Esophagus muscularis mucosa (tissue), 4 donors: ENCODE measurements at regions not wholly inside any gene's neighbourhood (a gene's known extent, or its start where the extent isn't known, plus 50 kb on each side); places are given as distances from the start of the nearest gene placed in this dataset.

Experiments
- DNase-seq: peaks from one replicate; pipeline ENCODE4 v3.0.0-alpha.2; 2017; ENCODE audit errors: extremely low spot score
- H3K27ac ChIP-seq, 4 donors: fragments of 200-600 bp; sonication (generic); replicated peaks in 1 of 4; 1 replicate in 3 of 4; 2 replicates in 1 of 4; pipeline ENCODE4 v1.5.1; 2016 to 2019; ENCODE audit warnings: mild to moderate bottlenecking in 1 of 4
- H3K27me3 ChIP-seq, 4 donors: fragments of 200-600 bp; sonication (generic); one replicate each; pipeline versions ENCODE4 v1.5.1 to v1.6.0; 2016 to 2019
- H3K36me3 ChIP-seq, 4 donors: fragments of 200-600 bp; sonication (generic); one replicate each; pipeline ENCODE4 v1.5.1; 2016 to 2019
- H3K4me1 ChIP-seq, 4 donors: fragments of 200-600 bp; sonication (generic); one replicate each; pipeline ENCODE4 v1.5.1; 2016 to 2019
- H3K4me3 ChIP-seq, 4 donors: fragments of 200-600 bp; sonication (generic); 1 replicate in 2 of 4; 2 replicates in 2 of 4; pipeline ENCODE4 v1.5.1; 2016 to 2019; ENCODE audit warnings: mild to moderate bottlenecking in 4 of 4, moderate library complexity in 1 of 4
- H3K9me3 ChIP-seq, 4 donors: fragments of 200-600 bp; sonication (generic); 1 replicate in 3 of 4; 2 replicates in 1 of 4; pipeline ENCODE4 v1.5.1; 2016 to 2019
- EP300 ChIP-seq: sonication (generic); formaldehyde crosslinking; IDR thresholded peaks from one replicate; pipeline ENCODE4 v1.6.1; 2017; ENCODE audit warnings: antibody characterized with exemption
- POLR2A ChIP-seq: fragments of 450-650 bp; IDR thresholded peaks from one replicate; pipeline ENCODE4 v1.6.1; 2017; ENCODE audit warnings: antibody characterized with exemption, moderate library complexity, mild to moderate bottlenecking, low read depth
- POLR2AphosphoS5 ChIP-seq, 2 donors: sonication (generic); formaldehyde crosslinking; IDR thresholded peaks; one replicate each; pipeline ENCODE4 v1.6.1; 2017; ENCODE audit warnings: antibody characterized with exemption in 2 of 2
- WGBS: methylation state at CpG from one replicate; pipeline ENCODE4 v1.1.5; 2018; 5-methylcytosine and 5-hydroxymethylcytosine counted together
- intact Hi-C: fragments of 100-400 bp; cut with DNase I; formaldehyde crosslinking; loops from one replicate; pipeline ENCODE4 v1.15.1; 2023
- TF ChIP-seq, protein P1 (sequence below), 3 experiments: fragments of 200-600 bp in 2 of 3; fragments of 450-650 bp in 1 of 3; sonication (generic) in 2 of 3; IDR thresholded peaks; one replicate each; pipeline ENCODE4 v1.5.1; 2017 to 2019; ENCODE audit warnings: antibody characterized with exemption in 3 of 3, mild to moderate bottlenecking in 2 of 3, moderate library complexity in 1 of 3

DNA sequence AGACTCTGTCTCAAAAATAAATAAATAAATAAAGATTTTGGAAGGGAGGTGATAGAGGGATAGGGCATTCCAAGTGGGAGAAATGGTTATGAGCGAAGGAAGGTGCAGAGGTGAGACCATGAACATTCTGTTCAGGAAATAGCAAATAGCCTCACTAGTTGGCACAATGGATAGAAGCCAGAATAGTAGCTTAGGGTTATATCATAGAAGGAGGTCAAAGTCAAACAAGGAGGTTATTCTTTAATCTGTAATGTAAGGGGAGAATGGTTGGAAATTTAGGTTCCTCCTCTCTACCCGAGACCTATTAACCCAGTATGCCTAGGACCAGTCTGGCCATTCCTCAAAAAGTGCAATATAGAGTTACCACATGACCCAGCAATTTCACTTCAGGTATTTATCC, 275.8 kb downstream of the MN1 start:
- H3K9me3 ChIP-seq, result no peaks in the 10 kb centered on the region

DNA sequence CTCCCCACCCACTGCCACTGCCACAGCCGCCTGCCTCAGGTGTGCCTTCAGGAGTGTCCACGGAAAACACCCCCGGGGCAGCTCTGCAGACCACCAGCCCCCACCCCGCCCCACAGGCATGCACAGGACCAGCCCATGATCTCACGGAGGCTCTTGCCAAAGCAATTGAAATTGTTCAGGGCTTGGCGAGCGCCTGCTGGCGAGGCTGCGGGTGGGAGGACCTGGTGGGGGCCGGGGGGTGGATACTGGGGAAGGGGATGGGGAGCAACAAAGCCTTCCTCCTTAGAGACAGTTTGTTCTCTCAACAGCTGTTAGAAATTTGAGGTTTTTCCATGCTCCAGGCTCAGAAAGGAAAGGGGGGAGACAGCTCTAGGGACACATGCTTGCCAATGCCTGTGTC, 274.7 kb downstream of the MN1 start:
- H3K27ac ChIP-seq, result no peak overlapping the region
- H3K4me3 ChIP-seq, result no peak overlapping the region
- no peaks in the 10 kb centered on the region for H3K9me3 ChIP-seq
- WGBS, result 76% methylated on average over 5 of the region's 10 CpGs
- no peak for DNase-seq
- no peaks in the 10 kb centered on the region for H3K27me3 ChIP-seq
- no peaks in the 10 kb centered on the region for H3K36me3 ChIP-seq
- no peak for TF ChIP-seq EP300
- TF ChIP-seq, protein P1, sequence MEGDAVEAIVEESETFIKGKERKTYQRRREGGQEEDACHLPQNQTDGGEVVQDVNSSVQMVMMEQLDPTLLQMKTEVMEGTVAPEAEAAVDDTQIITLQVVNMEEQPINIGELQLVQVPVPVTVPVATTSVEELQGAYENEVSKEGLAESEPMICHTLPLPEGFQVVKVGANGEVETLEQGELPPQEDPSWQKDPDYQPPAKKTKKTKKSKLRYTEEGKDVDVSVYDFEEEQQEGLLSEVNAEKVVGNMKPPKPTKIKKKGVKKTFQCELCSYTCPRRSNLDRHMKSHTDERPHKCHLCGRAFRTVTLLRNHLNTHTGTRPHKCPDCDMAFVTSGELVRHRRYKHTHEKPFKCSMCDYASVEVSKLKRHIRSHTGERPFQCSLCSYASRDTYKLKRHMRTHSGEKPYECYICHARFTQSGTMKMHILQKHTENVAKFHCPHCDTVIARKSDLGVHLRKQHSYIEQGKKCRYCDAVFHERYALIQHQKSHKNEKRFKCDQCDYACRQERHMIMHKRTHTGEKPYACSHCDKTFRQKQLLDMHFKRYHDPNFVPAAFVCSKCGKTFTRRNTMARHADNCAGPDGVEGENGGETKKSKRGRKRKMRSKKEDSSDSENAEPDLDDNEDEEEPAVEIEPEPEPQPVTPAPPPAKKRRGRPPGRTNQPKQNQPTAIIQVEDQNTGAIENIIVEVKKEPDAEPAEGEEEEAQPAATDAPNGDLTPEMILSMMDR (IDR thresholded peaks at IDR 0.05), result no peak
- TF ChIP-seq POLR2A, result no peak
- no peak for TF ChIP-seq POLR2AphosphoS5 (IDR thresholded peaks at IDR 0.05)
- H3K4me1 ChIP-seq, result peaks cover 0 to 4% (median 2%) of the 10 kb centered on the region in 4 donors
- intact Hi-C loops, result no loop called here

More for the DNA sequence above, 275.8 kb downstream of the MN1 start:
- 88% methylated on average over 2 of the region's 2 CpGs for WGBS
- intact Hi-C loops, result no loop called here
- Histone ChIP-seq H3K27me3 (no peaks in the 10 kb centered on the region), H3K4me1 (no peaks in the 10 kb centered on the region), H3K4me3 (no peak overlapping the region), H3K27ac (no peak overlapping the region), H3K36me3 (no peaks in the 10 kb centered on the region)
- no peak for TF ChIP-seq POLR2A
- TF ChIP-seq POLR2AphosphoS5 (IDR thresholded peaks at IDR 0.05), result no peak
- TF ChIP-seq EP300, result no peak
- TF ChIP-seq, protein P1 (IDR thresholded peaks at IDR 0.05), result no peak
- no peak for DNase-seq

DNA sequence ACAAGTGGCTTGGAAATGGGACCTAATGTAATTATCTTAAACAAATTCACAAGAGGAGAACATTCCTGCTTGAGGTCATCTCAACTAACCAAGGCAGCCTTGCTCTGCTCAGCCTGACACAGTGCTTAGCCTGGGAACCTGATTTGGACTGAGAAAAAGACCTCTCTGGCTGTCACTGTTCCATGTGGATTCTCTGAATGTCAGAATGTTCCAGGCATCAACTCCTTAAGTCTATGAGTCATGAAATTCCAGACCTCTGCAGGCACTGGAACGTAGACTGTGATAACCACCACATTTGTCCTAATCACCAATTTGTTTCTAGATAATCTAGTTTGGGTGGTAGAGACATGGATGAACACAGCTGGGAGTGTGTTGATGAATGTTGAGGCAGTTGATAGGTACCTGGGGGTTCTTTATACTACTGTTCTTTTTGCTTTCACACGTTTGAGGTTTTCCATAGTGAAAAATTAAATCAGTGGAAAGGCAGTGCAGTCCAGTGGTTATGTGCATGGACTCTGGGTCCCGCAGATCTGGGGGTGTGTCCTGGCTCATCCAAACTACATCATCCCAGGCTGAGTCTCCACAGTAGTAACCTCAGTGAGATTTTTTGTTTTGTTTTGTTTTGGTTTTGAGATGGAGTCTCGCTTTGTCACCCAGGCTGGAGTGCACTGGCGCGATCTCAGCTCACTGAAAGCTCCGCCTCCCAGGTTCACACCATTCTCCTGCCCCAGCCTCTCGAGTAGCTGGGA, 269.6 kb downstream of the MN1 start:
- Histone ChIP-seq H3K9me3 (no peaks in the 10 kb centered on the region), H3K4me1 (peaks cover 0 to 13% (median 7%) of the 10 kb centered on the region in 4 donors), H3K36me3 (no peaks in the 10 kb centered on the region), H3K27ac (no peak overlapping the region), H3K4me3 (no peak overlapping the region), H3K27me3 (no peaks in the 10 kb centered on the region)
- intact Hi-C loops, result no loop called here
- no peak for DNase-seq
- 76% methylated on average over 8 of the region's 8 CpGs for WGBS
- TF ChIP-seq POLR2AphosphoS5 (IDR thresholded peaks at IDR 0.05) (peak; percentile 16 to 22), EP300 (no peak)

DNA sequence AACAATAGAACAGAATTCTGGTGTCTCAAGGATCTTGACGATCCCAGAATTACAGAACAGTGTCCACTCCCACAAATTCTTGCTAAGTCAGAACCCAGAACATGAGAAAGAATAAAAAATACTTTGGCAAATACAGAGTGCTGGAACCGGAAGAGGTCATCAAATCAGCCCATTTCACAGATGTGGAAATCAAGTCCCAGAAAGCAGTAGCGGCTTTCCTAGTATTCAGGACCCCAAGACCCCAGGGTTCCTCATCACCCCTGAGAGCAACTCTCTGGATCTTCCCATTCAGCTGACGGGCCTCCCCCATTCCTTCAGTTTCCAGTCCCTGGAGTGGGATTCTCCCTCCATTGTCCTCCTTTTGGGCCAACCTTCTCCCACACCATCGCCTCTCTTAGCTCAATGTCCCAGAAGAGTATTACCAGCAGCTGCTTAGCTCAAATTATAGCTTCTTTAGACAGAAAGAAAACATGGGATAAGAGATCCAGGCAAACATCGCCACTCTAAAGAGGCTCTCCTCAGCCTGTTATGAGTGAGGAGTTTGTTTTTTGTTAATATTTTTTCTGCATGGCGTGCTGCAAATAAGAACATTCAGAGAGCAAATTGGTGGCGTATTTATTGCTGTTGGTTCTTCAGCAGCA, 268.3 kb downstream of the MN1 start:
- intact Hi-C loops, result no loop called here
- Histone ChIP-seq H3K9me3 (no peaks in the 10 kb centered on the region), H3K27ac (no peak overlapping the region), H3K27me3 (no peaks in the 10 kb centered on the region), H3K4me1 (peaks cover 0 to 13% (median 7%) of the 10 kb centered on the region in 4 donors), H3K4me3 (no peak overlapping the region), H3K36me3 (no peaks in the 10 kb centered on the region)
- DNase-seq, result no peak
- WGBS, result 85% methylated on average over 8 of the region's 8 CpGs
- TF ChIP-seq, protein P1 (IDR thresholded peaks at IDR 0.05), result no peak
- no peak for TF ChIP-seq POLR2A
- no peak for TF ChIP-seq POLR2AphosphoS5 (IDR thresholded peaks at IDR 0.05)
- no peak for TF ChIP-seq EP300

DNA sequence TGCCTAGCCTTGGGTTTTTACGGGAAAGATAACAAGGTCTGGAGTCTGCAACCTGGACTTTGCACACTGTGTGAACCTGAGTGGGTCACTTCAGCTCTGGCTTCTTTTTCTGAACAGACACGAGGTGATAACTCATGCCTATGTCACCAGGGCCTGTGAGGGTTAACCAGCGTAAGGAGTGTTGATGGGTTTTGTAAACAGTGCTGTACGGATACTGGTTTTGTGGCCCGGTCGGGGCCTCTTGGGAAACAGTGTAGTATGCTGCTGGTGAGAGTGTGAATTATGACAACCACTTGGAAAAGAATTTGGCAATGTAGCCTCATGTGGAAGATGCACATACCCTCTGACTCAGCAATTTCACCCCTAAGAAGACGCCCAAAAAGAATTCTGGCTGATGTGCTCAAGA, 266.8 kb downstream of the MN1 start:
- WGBS, result 58% methylated on average over 7 of the region's 7 CpGs
- intact Hi-C loops, result no loop called here
- Histone ChIP-seq H3K27me3 (no peaks in the 10 kb centered on the region), H3K9me3 (no peaks in the 10 kb centered on the region), H3K36me3 (no peaks in the 10 kb centered on the region), H3K27ac (no peak overlapping the region), H3K4me1 (peaks cover 0 to 13% (median 7%) of the 10 kb centered on the region in 4 donors), H3K4me3 (no peak overlapping the region)
- DNase-seq, result no peak
- TF ChIP-seq POLR2AphosphoS5 (IDR thresholded peaks at IDR 0.05) (no peak), POLR2A (no peak), EP300 (no peak)
- TF ChIP-seq, protein P1 (IDR thresholded peaks at IDR 0.05), result no peak
